ENCODE measurements at regions not wholly inside any gene's neighbourhood (a gene's known extent, or its start where the extent isn't known, plus 50 kb on each side); places are given as distances from the start of the nearest gene placed in this dataset.

DNA sequence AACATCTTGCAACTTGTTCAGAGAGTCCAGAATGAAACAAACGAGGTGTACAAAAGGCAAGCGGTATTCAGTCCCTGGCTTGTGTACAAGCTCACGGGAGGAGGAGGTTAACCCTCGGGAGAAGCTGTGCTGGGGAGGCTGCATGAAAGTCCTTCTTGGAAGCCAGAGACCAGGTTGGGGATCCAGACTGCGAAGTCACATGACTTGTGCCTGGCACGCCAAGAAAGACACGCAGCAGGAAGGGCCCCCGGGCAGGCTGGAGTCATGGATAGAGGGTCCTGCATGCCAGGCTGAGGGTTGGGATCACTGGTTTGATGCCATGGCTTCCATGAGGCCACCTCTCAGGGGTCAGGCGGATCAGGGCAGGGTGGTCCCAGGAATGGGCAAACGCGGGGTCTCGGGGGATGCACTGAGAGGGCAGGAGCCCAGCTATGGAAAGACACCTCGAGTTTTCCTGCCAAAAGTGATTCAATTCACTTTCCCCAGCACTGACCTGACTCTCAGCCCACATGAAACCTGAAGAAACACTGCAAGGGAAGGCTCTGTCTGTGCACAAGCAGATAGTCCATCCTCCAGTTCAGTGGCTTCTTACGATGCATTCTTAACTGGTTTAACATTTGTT lies 79.4 kb downstream of the DLL1 start:
- peak in 1 of 5 donors; percentile 10 for DNase-seq
- no peak for ATAC-seq
- Histone ChIP-seq H3K9me3 (no peaks in the 10 kb centered on the region), H3K4me1 (no peaks in the 10 kb centered on the region), H3K27ac (no peak overlapping the region), H3K27me3 (peaks cover 0 to 21% (median 0%) of the 10 kb centered on the region in 9 donors), H3K36me3 (no peaks in the 10 kb centered on the region), H3K4me3 (no peak overlapping the region)
- intact Hi-C loops (cut with DNase I), result no loop called here
- 84 to 87% (median 86%) methylated on average over 13 to 14 of the region's 14 CpGs for whole genome bisulfite sequencing, 4 donors
- TF ChIP-seq CTCF (IDR thresholded peaks at IDR 0.05) (no peak), POLR2A (IDR thresholded peaks at IDR 0.05) (no peak)

DNA sequence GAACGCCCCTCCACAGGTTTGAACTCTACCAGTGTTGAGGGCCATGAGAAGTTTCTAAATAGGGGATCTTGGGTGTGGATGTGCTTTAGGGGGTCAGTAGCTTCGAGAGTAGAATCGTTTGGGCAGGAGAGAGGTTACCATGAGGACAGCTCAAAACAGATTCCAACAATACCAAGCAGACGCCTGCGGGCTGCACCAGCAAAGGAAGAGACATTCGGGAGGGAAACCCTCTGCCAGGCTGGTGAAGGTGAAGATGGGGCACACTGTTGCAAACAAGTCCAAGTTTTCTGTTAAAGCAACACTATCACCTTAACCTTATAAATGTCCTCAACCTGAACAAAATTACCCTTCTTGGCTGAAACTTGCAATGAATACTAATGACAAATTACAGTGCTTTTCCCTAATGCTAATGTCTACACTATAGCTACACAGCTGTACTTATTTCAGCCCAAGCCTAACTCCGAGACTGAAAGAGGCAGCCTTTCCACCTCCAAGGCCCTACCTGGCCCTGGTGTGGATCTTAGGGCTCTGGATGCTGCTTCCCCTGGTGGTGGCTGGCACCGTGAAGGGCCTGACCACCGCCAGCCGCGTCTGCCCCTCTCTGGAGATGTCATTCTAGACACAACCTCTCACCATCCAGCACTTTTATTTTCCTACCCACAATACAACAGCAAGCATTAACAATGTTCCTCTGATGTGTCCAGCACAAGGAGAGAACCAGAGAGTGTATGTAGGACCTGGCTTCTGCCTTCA lies 80.1 kb downstream of the DLL1 start:
- H3K36me3 ChIP-seq, result no peaks in the 10 kb centered on the region
- H3K27ac ChIP-seq, result no peak overlapping the region
- WGBS, 4 donors, result 75 to 82% (median 76%) methylated on average over 11 of the region's 11 CpGs
- H3K27me3 ChIP-seq, result peaks cover 0 to 21% (median 0%) of the 10 kb centered on the region in 9 donors
- DNase-seq, result peak in 1 of 5 donors; percentile 8
- TF ChIP-seq POLR2A (IDR thresholded peaks at IDR 0.05) (no peak), CTCF (IDR thresholded peaks at IDR 0.05) (no peak)
- no peak overlapping the region for H3K4me3 ChIP-seq
- intact Hi-C loops (cut with DNase I), result no loop called here
- no peaks in the 10 kb centered on the region for H3K9me3 ChIP-seq
- ATAC-seq, result no peak
- no peaks in the 10 kb centered on the region for H3K4me1 ChIP-seq

GRCh38 chr6:170210026-170210390 lies 80.9 kb downstream of the DLL1 start:
- no peaks in the 10 kb centered on the region for H3K36me3 ChIP-seq
- no peak overlapping the region for H3K4me3 ChIP-seq
- no peak overlapping the region for H3K27ac ChIP-seq
- no peak for TF ChIP-seq POLR2A (IDR thresholded peaks at IDR 0.05)
- TF ChIP-seq CTCF (IDR thresholded peaks at IDR 0.05), result no peak
- DNase-seq (peak in 1 of 5 donors; percentile 3), ATAC-seq (no peak)
- peaks cover 0 to 21% (median 0%) of the 10 kb centered on the region in 9 donors for H3K27me3 ChIP-seq
- no peaks in the 10 kb centered on the region for H3K9me3 ChIP-seq
- H3K4me1 ChIP-seq, result no peaks in the 10 kb centered on the region
- intact Hi-C loops (cut with DNase I), result no loop called here
- 78 to 89% (median 84%) methylated on average over 20 of the region's 20 CpGs for WGBS, 4 donors

GRCh38 chr6:170209354-170210025 lies 81.4 kb downstream of the DLL1 start:
- 78 to 86% (median 83%) methylated on average over 17 to 22 of the region's 22 CpGs for WGBS, 4 donors
- intact Hi-C loops (cut with DNase I), result loop anchor here in 1 of 10 donors (5.0 kb wide), 1 partner anchor 177 kb away; no protein-coding TSS in a partner anchor
- Histone ChIP-seq H3K27ac (no peak overlapping the region), H3K36me3 (no peaks in the 10 kb centered on the region), H3K4me3 (no peak overlapping the region), H3K27me3 (peaks cover 0 to 21% (median 0%) of the 10 kb centered on the region in 9 donors), H3K9me3 (no peaks in the 10 kb centered on the region), H3K4me1 (no peaks in the 10 kb centered on the region)
- ATAC-seq (peak in 1 of 4 donors; percentile 9), DNase-seq (peak in 2 of 5 donors; percentile 9 to 45)
- TF ChIP-seq CTCF (IDR thresholded peaks at IDR 0.05) (no peak), POLR2A (IDR thresholded peaks at IDR 0.05) (no peak)
